ENCODE measurements at regions not wholly inside any gene's neighbourhood (a gene's known extent, or its start where the extent isn't known, plus 50 kb on each side); places are given as distances from the start of the nearest gene placed in this dataset.

DNA sequence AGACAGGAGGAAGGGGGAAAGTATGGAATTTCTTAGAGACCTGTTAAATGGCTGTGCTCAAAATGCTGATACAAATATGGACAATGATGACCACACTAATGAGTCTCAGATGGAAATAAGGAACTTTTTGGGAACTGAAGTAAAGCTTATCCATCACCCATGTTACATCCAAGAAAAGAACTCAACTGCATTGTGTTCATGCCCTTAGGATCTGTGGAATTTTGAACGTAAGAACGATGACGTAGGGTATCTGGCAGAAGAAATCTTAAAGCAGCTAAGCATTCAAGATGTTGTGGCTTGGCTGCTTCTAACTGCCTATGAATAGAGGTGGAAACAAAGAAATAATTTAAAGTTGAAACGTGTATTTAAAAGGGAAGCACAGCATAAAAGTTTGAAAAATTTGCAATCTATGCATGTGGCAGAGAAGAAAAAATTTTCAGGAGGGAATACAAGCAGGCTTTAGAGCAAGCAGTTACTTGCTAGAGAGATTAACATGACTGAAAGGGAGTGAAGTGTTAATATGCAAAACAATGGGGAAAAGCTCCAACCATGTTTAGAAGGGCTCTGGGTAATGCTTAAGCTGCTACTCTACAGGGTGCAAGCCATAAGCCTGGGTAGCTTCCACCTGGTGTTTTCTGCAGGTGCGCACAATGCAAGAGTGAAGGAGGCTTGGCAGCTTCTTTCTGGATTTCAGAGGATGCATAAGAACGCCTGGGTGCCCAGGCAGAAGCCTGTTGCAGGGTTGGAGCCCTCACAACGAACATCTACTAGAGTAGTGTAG is 499.7 kb upstream of the SEMA3D start:
- TF ChIP-seq POLR2AphosphoS5 (IDR thresholded peaks at IDR 0.05; ENCODE audit: low read depth, low read length) (no peak), EZH2 (IDR thresholded peaks at IDR 0.05) (no peak)
- TF ChIP-seq, protein P1, sequence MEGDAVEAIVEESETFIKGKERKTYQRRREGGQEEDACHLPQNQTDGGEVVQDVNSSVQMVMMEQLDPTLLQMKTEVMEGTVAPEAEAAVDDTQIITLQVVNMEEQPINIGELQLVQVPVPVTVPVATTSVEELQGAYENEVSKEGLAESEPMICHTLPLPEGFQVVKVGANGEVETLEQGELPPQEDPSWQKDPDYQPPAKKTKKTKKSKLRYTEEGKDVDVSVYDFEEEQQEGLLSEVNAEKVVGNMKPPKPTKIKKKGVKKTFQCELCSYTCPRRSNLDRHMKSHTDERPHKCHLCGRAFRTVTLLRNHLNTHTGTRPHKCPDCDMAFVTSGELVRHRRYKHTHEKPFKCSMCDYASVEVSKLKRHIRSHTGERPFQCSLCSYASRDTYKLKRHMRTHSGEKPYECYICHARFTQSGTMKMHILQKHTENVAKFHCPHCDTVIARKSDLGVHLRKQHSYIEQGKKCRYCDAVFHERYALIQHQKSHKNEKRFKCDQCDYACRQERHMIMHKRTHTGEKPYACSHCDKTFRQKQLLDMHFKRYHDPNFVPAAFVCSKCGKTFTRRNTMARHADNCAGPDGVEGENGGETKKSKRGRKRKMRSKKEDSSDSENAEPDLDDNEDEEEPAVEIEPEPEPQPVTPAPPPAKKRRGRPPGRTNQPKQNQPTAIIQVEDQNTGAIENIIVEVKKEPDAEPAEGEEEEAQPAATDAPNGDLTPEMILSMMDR (IDR thresholded peaks at IDR 0.05 in 2 of 3, conservative IDR thresholded peaks at IDR 0.05 in 1 of 3; ENCODE audit: borderline replicate concordance in 1 of 3, insufficient read depth in 1 of 3, low read depth in 2 of 3, low read length in 2 of 3), result no peak
